Iris pigment epithelial cell (primary cell): ENCODE measurements at regions not wholly inside any gene's neighbourhood (a gene's known extent, or its start where the extent isn't known, plus 50 kb on each side); places are given as distances from the start of the nearest gene placed in this dataset.

ENCODE experiments used
- DNase-seq: peaks from one replicate; pipeline ENCODE4 v3.0.0-alpha.2; 2011; ENCODE audit warnings: low read depth

DNA sequence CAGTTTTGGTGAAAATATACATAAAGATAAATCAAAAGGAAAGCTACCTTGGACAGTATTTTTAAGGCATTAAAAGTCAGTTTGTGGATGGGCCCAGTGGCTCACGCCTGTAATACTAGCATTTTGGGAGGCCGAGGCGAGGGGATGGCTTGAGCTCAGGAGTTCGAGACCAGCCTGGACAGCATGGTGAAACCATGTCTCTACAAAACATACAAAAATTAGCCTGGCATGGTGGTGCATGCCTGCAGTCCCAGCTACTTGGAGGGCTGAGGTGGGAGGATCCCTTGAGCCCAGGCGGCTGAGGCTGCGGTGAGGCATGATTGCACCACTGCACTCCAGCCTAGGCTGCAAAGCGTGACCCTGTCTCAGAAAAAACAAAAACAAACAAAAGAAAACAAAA, 1253.8 kb downstream of the MRPL39 start:
- DNase-seq, result no peak

DNA sequence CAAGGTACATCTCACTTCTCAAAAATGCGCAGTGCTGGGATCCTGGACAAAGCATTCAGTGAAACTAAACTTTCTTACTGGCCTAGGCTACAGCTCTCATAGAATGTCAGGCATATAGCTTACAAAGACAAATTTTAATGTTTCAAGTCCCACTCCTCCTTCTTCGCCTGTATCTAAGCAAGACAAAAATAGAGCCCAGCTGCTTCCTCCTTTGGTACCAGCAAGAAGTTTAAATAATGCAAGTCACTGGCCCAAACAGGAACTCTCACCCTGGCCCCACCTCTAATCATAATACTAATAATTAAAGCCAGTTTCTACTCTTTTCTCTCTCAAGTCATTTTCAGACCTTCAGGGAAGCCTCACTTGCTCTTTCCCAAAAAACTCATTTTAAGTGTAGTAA, 1267.9 kb downstream of the MRPL39 start:
- no peak for DNase-seq

DNA sequence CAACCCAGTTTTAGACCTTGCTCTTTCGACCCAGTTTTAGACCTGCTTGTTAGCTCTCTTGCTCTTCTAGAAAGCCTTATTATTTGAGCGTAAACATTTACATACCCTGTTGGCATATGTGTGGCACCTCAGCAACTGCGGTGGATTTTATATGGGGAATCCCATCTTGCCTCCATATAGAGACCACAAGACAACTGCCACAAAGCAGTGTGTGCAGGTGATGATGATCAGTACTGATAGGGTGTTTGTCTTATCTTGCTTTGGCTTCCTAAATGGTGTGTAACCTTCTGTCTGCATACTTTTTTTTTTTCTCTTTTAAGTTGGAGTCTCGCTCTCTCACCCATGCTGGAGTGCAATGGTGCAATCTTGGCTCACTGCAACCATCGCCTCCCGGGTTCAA, 1270.8 kb downstream of the MRPL39 start:
- DNase-seq, result no peak

DNA sequence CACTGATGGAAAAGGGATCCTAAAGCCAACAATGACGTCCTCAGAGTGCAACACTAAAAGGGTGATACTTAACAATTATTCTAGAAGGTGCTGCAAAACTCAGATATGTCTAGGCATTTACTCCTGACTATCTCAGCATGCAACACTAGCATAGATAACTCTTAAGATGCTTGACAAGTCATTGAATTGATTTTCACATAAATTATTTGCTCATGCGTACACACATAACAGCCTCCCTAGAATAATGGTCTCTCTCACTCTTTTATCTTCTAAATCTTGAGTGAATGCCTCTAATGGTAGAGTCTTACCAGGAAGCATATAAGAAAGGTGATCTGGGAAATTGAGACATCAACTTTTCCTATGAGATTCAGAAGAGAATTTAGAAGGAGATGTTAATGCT, 1283.7 kb downstream of the MRPL39 start:
- no peak for DNase-seq

DNA sequence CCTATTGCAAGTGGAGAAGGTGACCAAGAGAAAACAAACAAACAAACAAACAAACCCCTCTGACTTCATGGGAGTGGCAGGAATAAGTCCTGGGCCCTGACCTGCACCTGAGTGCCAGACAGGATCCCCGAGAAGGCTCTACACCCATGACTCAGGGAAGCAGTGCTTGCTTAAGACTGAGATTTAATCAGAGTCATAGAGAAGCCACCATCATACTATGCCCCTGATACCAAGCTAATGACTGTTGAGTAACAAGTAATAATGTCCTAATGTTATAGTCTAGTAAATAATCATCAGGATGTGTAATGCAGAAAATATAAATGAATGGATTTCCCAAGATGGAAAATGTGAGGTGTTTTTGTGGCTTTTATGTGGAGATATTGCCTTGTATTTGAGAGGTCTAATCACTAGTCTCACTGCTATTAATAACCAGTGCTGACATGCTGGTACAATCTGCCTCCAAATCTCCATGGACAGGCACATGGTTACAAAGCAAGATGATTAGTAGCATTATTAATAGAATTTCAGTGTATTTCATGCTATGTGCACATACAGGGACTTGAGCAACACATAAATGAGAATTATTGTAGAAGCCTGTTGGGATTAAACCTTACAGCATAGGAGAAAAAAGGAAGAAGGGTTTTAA, 1290.9 kb downstream of the MRPL39 start:
- DNase-seq, result no peak

DNA sequence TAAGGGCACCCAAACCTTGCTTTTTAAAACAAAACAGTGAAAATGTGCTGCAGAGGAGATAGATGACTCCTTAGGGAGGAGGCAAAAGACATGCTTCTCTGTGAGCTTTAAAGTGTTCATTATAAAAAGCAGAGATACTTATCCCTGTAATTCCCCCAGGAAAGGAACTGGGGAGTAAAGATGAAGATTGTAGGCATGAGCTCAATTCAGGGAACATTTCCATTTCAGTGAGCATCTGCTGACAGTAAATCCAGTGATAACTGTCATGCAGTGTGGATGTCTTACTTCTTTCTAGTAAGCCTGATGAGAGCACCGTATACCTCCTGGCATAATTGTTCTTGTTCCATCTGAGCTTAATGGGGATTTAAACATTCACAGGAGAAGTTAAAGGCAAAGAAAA, 1296.5 kb downstream of the MRPL39 start:
- DNase-seq, result no peak

DNA sequence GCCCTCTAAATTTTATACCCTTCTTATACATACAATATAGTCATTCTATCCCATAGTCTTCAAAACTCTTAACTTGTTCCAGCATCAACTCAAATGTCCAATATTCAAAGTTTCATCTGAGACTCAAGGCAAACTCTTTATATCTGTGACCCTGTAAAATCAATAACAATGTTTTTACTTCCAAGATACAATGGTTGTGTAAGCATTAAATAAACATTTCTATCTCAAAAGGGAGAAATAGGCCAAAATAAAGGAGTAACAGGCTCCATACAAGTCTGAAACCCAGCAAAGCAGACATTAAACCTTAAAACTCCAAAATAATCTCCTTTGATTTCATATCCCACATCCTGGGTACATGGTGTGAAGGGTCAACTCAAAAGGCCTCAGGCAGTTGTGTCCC, 1299.1 kb downstream of the MRPL39 start:
- DNase-seq, result no peak

DNA sequence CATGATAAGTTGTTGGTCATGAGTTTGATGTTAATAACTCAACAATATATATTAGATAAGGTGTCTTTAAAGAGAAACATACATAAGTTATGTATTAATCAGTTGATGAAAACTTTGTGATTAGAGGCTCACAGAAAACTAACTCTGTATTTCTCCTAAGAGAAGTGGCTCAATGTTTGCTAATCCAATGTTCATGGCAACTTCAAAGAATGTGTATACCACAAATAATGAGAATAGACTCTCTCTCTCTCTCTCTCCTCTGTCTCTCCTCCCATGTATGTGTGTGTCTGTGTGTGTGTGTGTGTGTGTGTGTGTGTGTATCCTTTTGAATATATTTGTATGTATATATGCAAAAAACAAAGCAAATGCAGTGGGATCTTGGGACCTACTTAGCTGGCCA, 1304.9 kb downstream of the MRPL39 start:
- no peak for DNase-seq

DNA sequence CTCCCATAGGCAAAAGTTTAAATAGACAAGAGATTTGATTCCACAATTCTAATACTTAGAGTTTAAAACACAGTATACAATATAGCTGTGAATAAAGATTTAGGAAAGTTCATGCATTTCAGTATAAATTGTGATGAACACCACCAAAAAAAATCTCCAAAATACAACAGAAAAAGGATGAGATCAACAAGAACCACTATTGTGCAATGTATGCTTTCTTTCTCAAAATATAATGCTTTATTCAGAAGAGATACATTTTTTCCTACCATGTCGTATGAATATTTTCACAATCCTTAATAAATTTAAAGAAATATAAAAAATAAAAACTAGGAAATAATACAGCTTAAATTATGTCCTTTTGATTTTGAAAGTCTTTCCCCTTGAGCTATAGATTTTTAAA, 1309.2 kb downstream of the MRPL39 start:
- no peak for DNase-seq

DNA sequence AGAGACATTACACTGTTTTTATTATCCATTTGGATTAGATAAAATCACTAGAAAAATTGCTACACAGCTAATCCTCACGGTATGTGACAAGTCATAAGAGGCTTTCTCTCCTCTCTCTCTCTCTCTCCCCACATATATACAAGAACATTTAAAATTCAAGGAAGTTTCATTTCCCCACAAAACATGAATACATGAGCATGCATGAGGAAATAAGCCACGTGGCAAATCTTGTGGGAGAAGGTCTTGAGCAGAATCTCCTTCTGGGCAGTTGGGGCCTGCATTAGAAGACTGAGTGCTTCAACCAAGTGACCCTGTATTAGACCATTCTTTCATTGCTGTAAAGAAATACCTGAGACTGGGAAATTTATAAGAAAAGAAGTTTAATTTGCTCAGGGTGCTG, 1313.1 kb downstream of the MRPL39 start:
- no peak for DNase-seq

DNA sequence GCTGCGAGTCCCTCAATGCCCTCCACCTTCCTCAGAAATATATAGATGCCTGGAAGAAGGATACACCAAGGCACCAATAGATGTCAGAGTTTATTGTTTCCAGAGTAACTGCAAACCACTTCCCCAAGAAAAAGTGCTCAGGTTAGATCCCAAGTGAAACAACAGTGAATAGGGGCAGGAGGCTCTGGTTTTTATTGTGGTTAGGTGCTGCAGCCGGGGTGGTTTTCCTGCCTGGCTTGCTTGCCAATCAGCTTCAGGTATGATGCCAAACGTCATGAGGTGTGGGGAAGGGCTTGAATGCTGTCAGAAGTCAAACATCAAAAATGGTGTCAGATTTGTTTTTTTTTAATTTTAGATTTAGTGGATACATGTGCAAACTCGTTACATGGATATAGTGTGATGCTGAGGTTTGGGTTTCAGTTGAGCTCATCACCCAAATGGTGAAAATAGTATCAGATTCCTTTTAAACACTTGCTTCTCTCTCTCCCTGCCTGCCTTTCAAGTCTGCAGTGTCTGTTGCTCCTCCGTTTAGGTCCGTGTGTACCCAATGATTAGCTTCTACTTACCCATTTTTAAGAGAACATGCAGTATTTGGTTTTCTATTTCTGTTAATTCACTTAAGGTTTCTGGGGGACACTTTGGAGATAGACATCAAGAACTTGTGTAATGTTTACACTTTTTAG, 1317.0 kb downstream of the MRPL39 start:
- DNase-seq, result no peak

DNA sequence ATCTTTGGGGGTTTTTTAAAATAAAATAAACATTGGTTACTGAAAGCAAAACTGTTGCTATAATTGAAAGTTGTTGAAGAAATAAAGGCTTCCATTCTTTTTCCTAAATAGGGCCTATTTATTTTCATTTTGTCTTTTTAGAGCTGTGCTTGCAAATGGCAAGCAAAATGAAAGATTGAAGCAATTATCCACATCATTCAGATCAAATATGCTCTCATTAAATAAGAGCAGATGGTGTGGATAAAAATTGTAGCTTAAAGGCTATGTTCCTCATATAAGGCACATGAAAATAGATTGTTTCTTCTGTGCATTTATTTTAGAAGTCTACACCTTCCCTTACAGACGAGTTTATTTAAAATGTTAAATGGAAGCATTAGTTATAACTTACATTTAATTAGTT, 1317.7 kb downstream of the MRPL39 start:
- DNase-seq, result no peak

DNA sequence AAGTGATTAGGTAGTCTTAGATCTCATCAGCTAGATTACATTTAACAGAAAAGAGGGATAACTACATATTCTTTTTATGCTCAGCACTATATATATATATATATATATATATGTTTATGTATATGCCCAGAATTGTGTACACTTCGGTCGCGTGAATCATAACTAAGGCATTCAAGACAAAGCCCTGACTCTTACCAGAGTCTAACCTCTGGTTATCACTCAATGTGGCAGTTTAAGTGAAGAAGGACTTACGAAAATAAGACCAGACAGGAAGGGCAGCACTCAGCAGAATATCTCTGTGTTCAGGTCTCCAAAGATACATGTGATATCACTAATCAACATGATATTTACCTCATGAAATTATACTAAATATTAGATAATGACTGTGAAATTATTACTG, 1326.7 kb downstream of the MRPL39 start:
- DNase-seq, result peak; percentile 17

DNA sequence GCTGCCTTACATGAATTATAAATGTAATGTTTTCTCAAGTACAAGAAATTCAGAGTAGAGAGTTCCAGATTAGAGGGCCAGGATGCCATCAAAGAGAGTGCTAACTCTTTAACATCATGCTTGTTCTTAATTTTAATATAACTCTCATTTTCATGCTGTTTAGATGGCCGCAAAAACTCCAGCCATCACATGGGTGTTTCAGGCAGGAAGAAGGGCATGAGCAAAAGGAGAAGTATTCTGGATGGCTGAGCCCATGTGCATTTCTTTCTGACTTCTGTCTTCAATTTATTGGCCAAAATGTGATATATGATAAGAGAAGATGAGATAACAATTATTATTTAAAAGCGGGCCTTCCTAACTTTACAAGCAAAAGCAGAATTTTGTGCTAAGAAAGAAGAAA, 1328.6 kb downstream of the MRPL39 start:
- DNase-seq, result no peak

DNA sequence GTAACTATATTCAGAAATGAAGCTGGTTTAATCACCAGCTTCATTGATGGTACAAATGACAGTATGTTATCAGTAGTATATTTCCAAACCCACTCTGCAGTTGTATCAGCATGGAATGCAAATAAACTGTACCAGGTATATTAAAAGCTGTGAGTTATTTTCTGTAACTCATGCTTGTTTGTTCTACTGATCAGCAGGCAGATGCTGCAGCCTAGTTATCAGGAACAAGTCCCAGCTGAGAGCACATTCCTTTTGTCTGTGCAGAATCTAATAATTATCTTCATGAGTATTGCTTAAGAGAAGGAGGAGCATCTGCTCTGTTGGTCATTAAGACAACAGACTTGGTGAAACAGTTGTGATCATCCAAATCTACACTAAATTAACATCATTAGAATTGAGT, 1331.1 kb downstream of the MRPL39 start:
- DNase-seq, result no peak

DNA sequence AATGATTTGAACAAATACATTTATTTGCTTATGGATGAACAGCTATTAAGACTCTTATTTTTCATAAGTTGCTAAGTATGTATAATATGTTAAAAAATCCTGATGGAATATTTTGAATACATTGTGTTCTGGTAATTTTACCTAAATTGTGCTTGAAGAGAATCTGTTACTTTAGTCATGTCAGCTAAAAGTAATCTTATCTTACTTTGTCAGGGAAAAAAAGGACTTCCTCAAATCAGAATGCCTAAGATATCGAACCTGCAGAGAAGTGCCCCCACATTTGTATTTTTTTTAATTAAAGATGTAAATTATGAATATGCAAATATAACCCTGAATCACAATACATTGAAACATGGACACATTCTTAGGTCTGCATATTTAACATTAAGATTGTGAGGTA, 1331.7 kb downstream of the MRPL39 start:
- DNase-seq, result no peak

DNA sequence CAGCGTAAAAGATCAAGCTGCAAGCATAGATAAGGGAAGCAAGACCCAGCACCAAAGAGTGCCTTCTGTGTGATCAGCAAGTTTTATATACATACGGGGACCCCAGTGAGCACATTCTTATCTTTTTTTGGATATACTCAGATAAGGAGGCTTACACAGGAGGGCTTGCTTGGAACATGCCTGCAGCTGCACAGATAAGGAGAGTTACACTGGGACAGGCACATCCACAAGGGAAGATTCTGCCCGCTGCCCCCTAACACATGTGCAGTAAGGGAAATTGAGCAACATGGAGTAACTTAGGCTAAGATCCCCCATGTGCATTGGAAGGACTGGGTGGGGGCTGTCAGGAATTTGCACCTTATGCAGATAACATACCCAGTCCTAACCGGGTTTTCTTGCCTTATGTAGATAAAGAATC, 1334.8 kb downstream of the MRPL39 start:
- no peak for DNase-seq

DNA sequence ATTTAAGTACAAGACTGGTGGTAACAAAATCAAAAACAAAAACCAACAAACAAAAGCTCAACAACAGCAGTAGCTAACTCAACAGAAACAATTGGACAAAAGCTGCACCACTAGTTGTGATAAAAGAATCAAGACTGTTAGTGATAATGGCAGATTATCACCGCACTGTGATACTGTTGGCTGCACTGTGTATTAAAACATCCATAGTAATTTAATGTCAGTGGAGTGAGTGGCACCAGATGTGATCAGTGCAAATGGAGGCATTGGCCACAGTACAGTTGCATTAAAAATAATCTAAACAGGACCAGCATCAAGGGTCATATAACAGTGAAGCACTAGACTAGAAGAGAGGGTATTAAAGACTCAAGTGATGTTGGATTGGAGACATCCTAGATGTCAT, 1341.3 kb downstream of the MRPL39 start:
- no peak for DNase-seq

DNA sequence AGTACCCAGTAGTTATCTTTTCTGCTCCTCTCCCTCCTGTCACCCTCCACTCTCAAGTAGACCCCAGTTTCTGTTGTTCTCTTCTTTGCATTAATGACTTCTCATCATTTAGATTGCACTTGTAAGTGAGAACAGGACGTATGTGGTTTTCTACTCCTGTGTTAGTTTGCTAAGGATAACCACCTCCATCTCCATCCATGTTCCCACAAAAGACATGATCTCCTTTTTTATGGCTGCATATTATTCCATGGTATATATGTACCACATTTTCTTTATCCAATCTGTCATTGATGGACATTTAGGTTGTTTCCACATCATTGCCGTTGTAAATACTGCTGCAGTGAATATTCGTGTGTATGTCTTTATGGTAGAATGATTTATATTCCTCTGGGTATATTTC, 1346.5 kb downstream of the MRPL39 start:
- DNase-seq, result no peak

DNA sequence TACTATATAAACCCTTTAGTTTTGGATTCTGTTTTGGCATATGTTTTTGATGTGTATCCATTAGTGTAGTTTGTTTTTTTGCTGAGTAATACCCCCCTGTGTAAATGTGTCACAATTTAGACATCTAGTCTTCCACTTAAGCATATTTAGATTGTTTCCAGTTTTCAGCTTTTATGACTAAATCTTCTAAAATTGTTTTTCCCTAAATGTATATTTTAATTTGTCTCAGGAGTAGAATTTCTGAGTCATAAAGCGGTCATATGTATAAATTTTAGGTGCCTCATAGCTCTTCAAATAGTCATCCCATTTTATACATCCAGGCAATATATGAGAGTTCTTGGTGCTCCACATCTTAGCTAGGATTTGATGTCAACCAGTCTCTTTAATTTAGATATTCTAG, 1348.0 kb downstream of the MRPL39 start:
- no peak for DNase-seq

DNA sequence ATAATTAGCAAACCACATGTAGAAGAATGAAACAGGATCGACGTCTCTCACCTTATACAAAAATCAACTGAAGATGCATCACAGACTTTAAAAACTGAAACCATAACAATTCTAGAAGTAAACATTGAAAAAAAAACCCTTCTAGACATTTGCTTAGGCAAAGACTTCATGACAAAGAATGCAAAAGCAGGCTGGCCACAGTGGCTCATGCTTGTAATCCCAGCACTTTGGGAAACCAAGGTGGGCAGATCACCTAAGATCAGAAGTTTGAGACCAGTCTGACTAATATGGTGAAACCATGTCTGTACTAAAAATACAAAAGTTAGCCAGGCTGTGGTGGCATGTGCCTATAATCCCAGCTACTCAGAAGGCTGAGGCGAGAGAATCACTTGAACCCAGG, 1351.7 kb downstream of the MRPL39 start:
- DNase-seq, result no peak

DNA sequence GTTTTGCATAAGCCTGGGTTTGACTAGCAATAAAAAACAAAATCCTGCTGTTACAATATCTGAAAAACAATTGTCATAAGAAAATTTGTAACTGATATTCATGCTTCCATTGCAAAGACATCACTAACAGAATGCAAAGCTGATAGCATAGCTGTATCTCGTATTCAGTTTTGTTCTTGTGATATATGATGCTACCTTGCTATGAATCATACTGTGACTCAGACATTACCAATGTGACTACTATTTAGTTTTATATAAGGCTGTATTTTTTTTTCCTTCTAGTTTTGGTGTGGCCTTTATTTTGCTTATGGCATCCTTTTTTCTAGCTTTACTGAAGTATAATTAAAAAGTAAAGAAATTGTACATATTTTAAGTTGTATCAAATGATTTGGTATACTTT, 1381.8 kb downstream of the MRPL39 start:
- DNase-seq, result peak; percentile 45

DNA sequence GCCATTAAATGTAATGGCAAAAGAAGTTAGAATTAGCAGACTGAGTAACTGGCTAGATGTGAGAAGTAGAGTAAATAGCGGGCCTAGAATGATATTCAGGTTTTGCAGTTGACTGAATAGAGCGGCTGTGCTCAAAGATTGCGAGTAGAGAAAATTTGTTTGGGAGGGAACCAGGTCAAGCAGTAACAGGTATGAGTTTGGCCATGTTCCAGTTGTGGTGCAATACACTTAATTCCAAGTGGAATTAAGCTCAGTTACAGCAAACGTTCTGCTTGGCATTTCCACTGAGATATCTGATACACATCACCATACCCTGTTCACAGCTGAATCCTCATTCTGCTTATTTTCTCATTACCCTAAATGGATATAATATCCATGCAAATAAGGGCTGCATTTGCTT, 1382.9 kb downstream of the MRPL39 start:
- no peak for DNase-seq

DNA sequence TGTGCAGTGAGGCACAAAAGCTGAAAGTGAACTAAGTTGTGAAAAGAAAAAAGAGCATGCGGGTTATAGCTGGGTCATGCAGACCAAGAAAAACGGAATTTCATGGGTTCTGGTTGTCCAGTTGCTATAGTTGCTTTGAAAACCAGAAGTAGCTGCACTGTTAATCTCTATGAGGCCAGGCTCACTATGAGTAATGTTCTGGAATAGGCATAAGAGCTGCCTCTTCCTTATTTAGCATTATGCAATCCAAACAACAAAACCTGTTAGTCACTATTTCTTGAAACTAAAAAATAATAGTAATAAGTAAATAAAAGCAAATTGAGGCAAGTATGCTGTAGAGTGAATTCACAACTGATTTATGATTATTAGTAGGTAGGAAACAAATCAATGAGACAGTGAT, 1383.7 kb downstream of the MRPL39 start:
- DNase-seq, result peak; percentile 34
